Subcutaneous abdominal adipose tissue (tissue), 5 donors: ENCODE measurements at regions not wholly inside any gene's neighbourhood (a gene's known extent, or its start where the extent isn't known, plus 50 kb on each side); places are given as distances from the start of the nearest gene placed in this dataset.

Experiments used
- H3K27ac ChIP-seq: one replicate; pipeline ENCODE4 v1.7.0; 2013; ENCODE audit warnings: low read depth, mild to moderate bottlenecking, inconsistent platforms, low read length, moderate library complexity
- H3K27me3 ChIP-seq, 5 donors: one replicate each; pipeline ENCODE4 v1.7.0; 2013; ENCODE audit warnings: low read length in 5 of 5, inconsistent platforms in 1 of 5; ENCODE audit not compliant: control insufficient read depth in 5 of 5, insufficient read depth in 4 of 5
- H3K36me3 ChIP-seq, 5 donors: one replicate each; pipeline ENCODE4 v1.7.0; 2013; ENCODE audit warnings: low read length in 5 of 5; ENCODE audit not compliant: control insufficient read depth in 5 of 5, insufficient read depth in 5 of 5
- H3K4me1 ChIP-seq, 5 donors: one replicate each; pipeline ENCODE4 v1.7.0; 2013; ENCODE audit warnings: low read length in 5 of 5, mild to moderate bottlenecking in 3 of 5, moderate library complexity in 1 of 5; ENCODE audit not compliant: control insufficient read depth in 5 of 5, insufficient read depth in 5 of 5
- H3K4me3 ChIP-seq, 5 donors: one replicate each; pipeline ENCODE4 v1.7.0; 2013; ENCODE audit warnings: low read length in 5 of 5, low read depth in 1 of 5
- H3K9ac ChIP-seq, 5 donors: one replicate each; pipeline ENCODE4 v1.7.0; 2013; ENCODE audit warnings: low read length in 5 of 5, mild to moderate bottlenecking in 4 of 5, moderate library complexity in 3 of 5
- H3K9me3 ChIP-seq, 5 donors: one replicate each; pipeline ENCODE4 v1.7.0; 2013; ENCODE audit warnings: low read length in 5 of 5; ENCODE audit not compliant: control insufficient read depth in 5 of 5
- donor health status: healthy.
- donor health status: healthy.
- donor health status: healthy.
- donor health status: healthy.
- donor health status: healthy.

GRCh38 chr22:27470169-27470772 is 331.3 kb downstream of the MN1 start:
- Histone ChIP-seq H3K27me3 (no peaks in the 10 kb centered on the region), H3K27ac (no peak overlapping the region), H3K9ac (no peak overlapping the region), H3K4me1 (peaks cover 4 to 37% (median 32%) of the 10 kb centered on the region in 5 donors), H3K36me3 (no peaks in the 10 kb centered on the region), H3K9me3 (no peaks in the 10 kb centered on the region), H3K4me3 (no peak overlapping the region)

GRCh38 chr22:27472975-27473374 is 328.6 kb downstream of the MN1 start:
- H3K9me3 ChIP-seq, result no peaks in the 10 kb centered on the region
- H3K27ac ChIP-seq, result no peak overlapping the region
- H3K4me3 ChIP-seq, result no peak overlapping the region
- H3K9ac ChIP-seq, result no peak overlapping the region
- H3K27me3 ChIP-seq, result peaks cover 0 to 2% (median 0%) of the 10 kb centered on the region in 5 donors
- H3K4me1 ChIP-seq, result peaks cover 0 to 16% (median 15%) of the 10 kb centered on the region in 5 donors
- H3K36me3 ChIP-seq, result no peaks in the 10 kb centered on the region

- no peaks in the 10 kb centered on the region for H3K36me3 ChIP-seq
- no peak overlapping the region for H3K4me3 ChIP-seq
- peaks cover 0 to 2% (median 0%) of the 10 kb centered on the region in 5 donors for H3K27me3 ChIP-seq
- H3K4me1 ChIP-seq, result peaks cover 0 to 11% (median 10%) of the 10 kb centered on the region in 5 donors
- H3K27ac ChIP-seq, result no peak overlapping the region
- no peaks in the 10 kb centered on the region for H3K9me3 ChIP-seq
- H3K9ac ChIP-seq, result no peak overlapping the region
These were observed 328.0 kb downstream of the MN1 start for GRCh38 chr22:27473533-27473932.

GRCh38 chr22:27474112-27474571 is 327.4 kb downstream of the MN1 start:
- Histone ChIP-seq H3K4me3 (no peak overlapping the region), H3K27ac (no peak overlapping the region), H3K9me3 (no peaks in the 10 kb centered on the region), H3K27me3 (peaks cover 0 to 2% (median 0%) of the 10 kb centered on the region in 5 donors), H3K9ac (no peak overlapping the region), H3K36me3 (no peaks in the 10 kb centered on the region), H3K4me1 (peaks cover 0 to 9% (median 8%) of the 10 kb centered on the region in 5 donors)

- peaks cover 0 to 9% (median 8%) of the 10 kb centered on the region in 5 donors for H3K4me1 ChIP-seq
- H3K9me3 ChIP-seq, result no peaks in the 10 kb centered on the region
- no peak overlapping the region for H3K27ac ChIP-seq
- H3K4me3 ChIP-seq, result no peak overlapping the region
- no peaks in the 10 kb centered on the region for H3K36me3 ChIP-seq
- H3K27me3 ChIP-seq, result peaks cover 0 to 2% (median 0%) of the 10 kb centered on the region in 5 donors
- H3K9ac ChIP-seq, result no peak overlapping the region
These were observed 326.6 kb downstream of the MN1 start for GRCh38 chr22:27474711-27475547.

GRCh38 chr22:27475548-27475897 is 326.0 kb downstream of the MN1 start:
- Histone ChIP-seq H3K9ac (no peak overlapping the region), H3K9me3 (no peaks in the 10 kb centered on the region), H3K27me3 (peaks cover 0 to 2% (median 0%) of the 10 kb centered on the region in 5 donors), H3K4me3 (no peak overlapping the region), H3K36me3 (no peaks in the 10 kb centered on the region), H3K4me1 (peaks cover 0 to 9% (median 8%) of the 10 kb centered on the region in 5 donors), H3K27ac (no peak overlapping the region)

- Histone ChIP-seq H3K9me3 (no peaks in the 10 kb centered on the region), H3K27ac (no peak overlapping the region), H3K9ac (no peak overlapping the region), H3K27me3 (peaks cover 0 to 2% (median 0%) of the 10 kb centered on the region in 5 donors), H3K4me1 (peaks cover 0 to 9% (median 8%) of the 10 kb centered on the region in 5 donors), H3K4me3 (no peak overlapping the region), H3K36me3 (no peaks in the 10 kb centered on the region)
These were observed 325.2 kb downstream of the MN1 start for GRCh38 chr22:27476318-27476717.

- Histone ChIP-seq H3K9ac (no peak overlapping the region), H3K4me1 (peaks cover 0 to 9% (median 8%) of the 10 kb centered on the region in 5 donors), H3K36me3 (no peaks in the 10 kb centered on the region), H3K9me3 (no peaks in the 10 kb centered on the region), H3K4me3 (no peak overlapping the region), H3K27me3 (peaks cover 0 to 2% (median 0%) of the 10 kb centered on the region in 5 donors), H3K27ac (no peak overlapping the region)
These were observed 324.8 kb downstream of the MN1 start for GRCh38 chr22:27476729-27477128.

- Histone ChIP-seq H3K27ac (no peak overlapping the region), H3K9me3 (no peaks in the 10 kb centered on the region), H3K4me1 (peaks cover 0 to 9% (median 8%) of the 10 kb centered on the region in 5 donors), H3K36me3 (no peaks in the 10 kb centered on the region), H3K9ac (no peak overlapping the region), H3K27me3 (peaks cover 0 to 2% (median 0%) of the 10 kb centered on the region in 5 donors), H3K4me3 (no peak overlapping the region)
These were observed 324.4 kb downstream of the MN1 start for GRCh38 chr22:27477171-27477570.

- Histone ChIP-seq H3K27ac (no peak overlapping the region), H3K9ac (no peak overlapping the region), H3K9me3 (no peaks in the 10 kb centered on the region), H3K4me1 (peaks cover 0 to 6% (median 0%) of the 10 kb centered on the region in 5 donors), H3K36me3 (no peaks in the 10 kb centered on the region), H3K4me3 (no peak overlapping the region), H3K27me3 (peaks cover 0 to 7% (median 3%) of the 10 kb centered on the region in 5 donors)
These were observed 321.1 kb downstream of the MN1 start for GRCh38 chr22:27480487-27480886.
